GM12878 (cell line): ENCODE measurements at regions not wholly inside any gene's neighbourhood (a gene's known extent, or its start where the extent isn't known, plus 50 kb on each side); places are given as distances from the start of the nearest gene placed in this dataset.

Source experiments
- ATAC-seq: fragments of 200-7000 bp; cut with Tn5 transposase; 3 replicates; pipeline ENCODE4 v1.9.1; 2020; ENCODE audit warnings: mild to moderate bottlenecking, moderate library complexity
- BruUV-seq: library from RNA; stranded (reverse); fragments of 400-500 nt; replicated peaks from 2 replicates; lab custom pipeline; 2021; lab: Mats Ljungman, UMichigan
- CTCF ChIA-PET: fragments of 300-600 bp; sonication (Branson Sonifier 250); formaldehyde crosslinking; extraction: SDS; loops from one replicate; lab custom pipeline; 2021; ENCODE audit warnings: inconsistent platforms; lab: Yijun Ruan, JAX
- POLR2A ChIA-PET: fragments of 350-600 bp; formaldehyde crosslinking; extraction: SDS; loops from one replicate; lab custom pipeline; 2021; ENCODE audit warnings: inconsistent platforms; lab: Charles Lee
- RAD21 ChIA-PET: fragments of 300-600 bp; sonication (Branson Sonifier 250); formaldehyde crosslinking; loops from one replicate; lab custom pipeline; 2023; ENCODE audit warnings: antibody characterized with exemption; ENCODE audit not compliant: unreplicated experiment; lab: Charles Lee
- SMC1A ChIA-PET: fragments of 300-600 bp; sonication (Branson Sonifier 250); formaldehyde crosslinking; loops from one replicate; lab custom pipeline; 2023; ENCODE audit not compliant: unreplicated experiment, uncharacterized antibody; lab: Charles Lee
- DNase-seq: peaks from one replicate; pipeline ENCODE4 v3.0.0-alpha.2; 2011; ENCODE audit warnings: low read depth, low spot score
- FAIRE-seq: peaks from 3 replicates; lab custom pipeline; 2011; peaks lifted over from hg19 to GRCh38; lab: Jason Lieb, UNC
- H2AFZ ChIP-seq: 2 replicates; pipeline ENCODE4 v1.6.0; 2011; ENCODE audit warnings: low read depth, low read length, control low read depth; ENCODE audit not compliant: control insufficient read depth
- H3K27ac ChIP-seq: 2 replicates; pipeline ENCODE4 v1.5.1; 2011; ENCODE audit warnings: control low read depth; ENCODE audit not compliant: control insufficient read depth, insufficient read depth
- H3K27me3 ChIP-seq, 2 experiments: replicated peaks in 1 of 2; 2 replicates each; pipeline versions ENCODE4 v1.6.0 to v1.6.1; 2011; ENCODE audit warnings: low read length in 1 of 2; ENCODE audit not compliant: control insufficient read depth in 2 of 2, insufficient read depth in 2 of 2
- H3K36me3 ChIP-seq, 2 experiments: 2 replicates each; pipeline ENCODE4 v1.5.1; 2011; ENCODE audit warnings: low read length in 1 of 2; ENCODE audit not compliant: control insufficient read depth in 2 of 2, insufficient read depth in 2 of 2
- H3K4me1 ChIP-seq: 2 replicates; pipeline ENCODE4 v1.6.1; 2011; ENCODE audit warnings: mild to moderate bottlenecking, low read length, moderate library complexity, mixed read lengths; ENCODE audit not compliant: control insufficient read depth, insufficient read depth
- H3K4me2 ChIP-seq: 2 replicates; pipeline ENCODE4 v1.6.0; 2011; ENCODE audit warnings: control low read depth; ENCODE audit not compliant: control insufficient read depth, insufficient read depth
- H3K4me3 ChIP-seq: fragments of 200-600 bp; sonication (generic); 2 replicates; pipeline ENCODE4 v1.5.1; 2016
- H3K79me2 ChIP-seq: 2 replicates; pipeline ENCODE4 v1.6.0; 2011; ENCODE audit warnings: low read length; ENCODE audit not compliant: control insufficient read depth, insufficient read depth
- H3K9ac ChIP-seq: 2 replicates; pipeline ENCODE4 v1.8.0; 2011; ENCODE audit warnings: low read length, control low read depth, mixed read lengths; ENCODE audit not compliant: control insufficient read depth, insufficient read depth
- H3K9me3 ChIP-seq: replicated peaks from 3 replicates; pipeline ENCODE4 v1.5.1; 2011; ENCODE audit warnings: mild to moderate bottlenecking, low read length; ENCODE audit not compliant: control insufficient read depth, insufficient read depth
- H4K20me1 ChIP-seq: 2 replicates; pipeline ENCODE4 v1.6.0; 2011; ENCODE audit not compliant: control insufficient read depth, insufficient read depth
- BCL11A ChIP-seq: IDR thresholded peaks from 2 replicates; pipeline ENCODE4 v1.6.1; 2011; ENCODE audit warnings: low read depth, low read length
- NFIC ChIP-seq: IDR thresholded peaks from 2 replicates; pipeline ENCODE4 v1.6.1; 2012; ENCODE audit warnings: low read depth, mild to moderate bottlenecking, inconsistent platforms, low read length, moderate library complexity
- ZNF207 ChIP-seq: fragments of 450-650 bp; IDR thresholded peaks from 2 replicates; pipeline ENCODE4 v1.6.1; 2014; ENCODE audit warnings: antibody characterized with exemption, mild to moderate bottlenecking, borderline replicate concordance
- WGBS: methylation state at CpG from one replicate; pipeline ENCODE4 v1.1.6; 2016; ENCODE audit warnings: low lambda C conversion rate; ENCODE audit not compliant: insufficient replicate concordance, insufficient coverage; ENCODE audit errors: missing lambda C conversion rate; 5-methylcytosine and 5-hydroxymethylcytosine counted together
- in situ Hi-C: fragments of 300-500 bp; cut with MboI; formaldehyde crosslinking; loops from 9 replicates; pipeline ENCODE4 v1.14.3; 2018; ENCODE audit warnings: mixed read lengths
- intact Hi-C: fragments of 100-400 bp; cut with micrococcal nuclease; formaldehyde crosslinking; loops from one replicate; pipeline ENCODE4 v1.14.2; 2022; ENCODE audit not compliant: unreplicated experiment
- TF ChIP-seq, protein P1 (sequence below): IDR thresholded peaks from 2 replicates; pipeline ENCODE4 v1.6.1; 2011; ENCODE audit warnings: borderline replicate concordance, low read depth, mild to moderate bottlenecking, moderate library complexity, mixed read lengths, low read length; ENCODE audit not compliant: insufficient read depth; ENCODE audit errors: extremely low read length
- TF ChIP-seq, protein P2 (sequence below): IDR thresholded peaks from 2 replicates; pipeline ENCODE4 v1.6.1; 2011; ENCODE audit warnings: borderline replicate concordance, low read depth, mild to moderate bottlenecking, moderate library complexity, low read length; ENCODE audit not compliant: insufficient read depth, poor library complexity, severe bottlenecking
- TF ChIP-seq, protein P3 (sequence below): fragments of 450-650 bp; IDR thresholded peaks from 2 replicates; pipeline ENCODE4 v1.6.1; 2017; ENCODE audit warnings: mild to moderate bottlenecking, moderate library complexity
- TF ChIP-seq, protein P4 (sequence below): IDR thresholded peaks from 2 replicates; pipeline ENCODE4 v1.6.1; 2012; ENCODE audit warnings: low read depth, low read length, improper control_type of control experiment
- TF ChIP-seq, protein P5 (sequence below): fragments of 450-650 bp; IDR thresholded peaks from 2 replicates; pipeline ENCODE4 v1.6.1; 2016; ENCODE audit warnings: mild to moderate bottlenecking

DNA sequence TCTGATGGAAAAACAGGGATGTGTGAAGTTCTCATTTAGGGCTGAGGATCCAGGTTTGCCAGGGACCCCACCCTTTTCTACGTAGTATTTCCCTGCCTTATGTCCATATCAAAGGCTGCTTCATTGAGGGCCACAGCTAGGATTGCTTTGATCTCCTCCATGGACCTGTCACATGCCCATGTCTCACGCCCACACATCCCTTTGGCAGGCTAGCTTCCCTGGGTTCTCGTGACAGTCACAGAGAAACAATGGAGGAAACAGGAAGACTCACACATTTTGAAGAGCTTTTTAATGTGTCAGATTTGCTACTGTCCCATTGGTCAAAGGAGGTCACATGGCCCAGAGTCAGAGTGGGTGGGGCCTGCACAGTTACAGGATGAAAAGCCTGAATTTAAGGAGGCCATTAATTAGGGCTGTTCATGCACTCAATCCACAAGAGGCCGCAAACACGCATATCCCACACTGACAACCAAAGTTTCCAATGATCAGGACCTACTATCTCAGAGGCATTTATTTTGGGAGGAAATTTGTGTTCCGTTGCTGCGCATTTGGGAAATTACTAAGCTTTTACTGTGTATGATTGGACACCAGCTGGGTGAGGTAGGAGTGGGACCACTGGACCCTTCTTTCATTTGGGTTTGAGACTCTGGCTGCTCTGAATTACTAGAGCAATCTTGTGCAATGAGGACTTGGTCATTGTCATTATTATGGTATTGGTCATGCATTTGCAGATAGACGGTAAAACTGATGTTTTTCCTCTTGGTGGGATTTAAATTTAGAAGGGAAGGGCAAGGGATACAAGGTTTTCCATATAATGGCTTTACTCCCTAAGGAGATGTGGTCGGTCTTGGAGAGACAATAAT lies 266.2 kb downstream of the KTN1 start:
- Histone ChIP-seq H2AFZ (no peak overlapping the region), H3K27ac (no peak overlapping the region), H3K27me3 (no peaks in the 10 kb centered on the region), H3K36me3 (no peaks in the 10 kb centered on the region), H4K20me1 (no peaks in the 10 kb centered on the region), H3K4me2 (no peak overlapping the region), H3K4me3 (no peak overlapping the region), H3K79me2 (no peaks in the 10 kb centered on the region), H3K9ac (no peak overlapping the region), H3K4me1 (no peaks in the 10 kb centered on the region), H3K9me3 (no peaks in the 10 kb centered on the region)
- no TSS peak for BruUV-seq
- ATAC-seq = no peak
- intact Hi-C loops (no loop called here), in situ Hi-C loops (no loop called here)
- CTCF ChIA-PET = no interaction called here
- FAIRE-seq = no peak
- WGBS = 57% methylated on average over 9 of the region's 9 CpGs
- RAD21 ChIA-PET = interaction anchor here (0.5 kb wide), 1 partner anchor 190 kb away, joined by 3 read pairs; no protein-coding TSS in a partner anchor
- DNase-seq = no peak
- POLR2A ChIA-PET = no interaction called here
- SMC1A ChIA-PET = no interaction called here
- TF ChIP-seq, protein P1, sequence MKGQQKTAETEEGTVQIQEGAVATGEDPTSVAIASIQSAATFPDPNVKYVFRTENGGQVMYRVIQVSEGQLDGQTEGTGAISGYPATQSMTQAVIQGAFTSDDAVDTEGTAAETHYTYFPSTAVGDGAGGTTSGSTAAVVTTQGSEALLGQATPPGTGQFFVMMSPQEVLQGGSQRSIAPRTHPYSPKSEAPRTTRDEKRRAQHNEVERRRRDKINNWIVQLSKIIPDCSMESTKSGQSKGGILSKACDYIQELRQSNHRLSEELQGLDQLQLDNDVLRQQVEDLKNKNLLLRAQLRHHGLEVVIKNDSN = no peak
- TF ChIP-seq, protein P2, sequence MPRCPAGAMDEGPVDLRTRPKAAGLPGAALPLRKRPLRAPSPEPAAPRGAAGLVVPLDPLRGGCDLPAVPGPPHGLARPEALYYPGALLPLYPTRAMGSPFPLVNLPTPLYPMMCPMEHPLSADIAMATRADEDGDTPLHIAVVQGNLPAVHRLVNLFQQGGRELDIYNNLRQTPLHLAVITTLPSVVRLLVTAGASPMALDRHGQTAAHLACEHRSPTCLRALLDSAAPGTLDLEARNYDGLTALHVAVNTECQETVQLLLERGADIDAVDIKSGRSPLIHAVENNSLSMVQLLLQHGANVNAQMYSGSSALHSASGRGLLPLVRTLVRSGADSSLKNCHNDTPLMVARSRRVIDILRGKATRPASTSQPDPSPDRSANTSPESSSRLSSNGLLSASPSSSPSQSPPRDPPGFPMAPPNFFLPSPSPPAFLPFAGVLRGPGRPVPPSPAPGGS = no peak
- no peak for TF ChIP-seq ZNF207
- no peak for TF ChIP-seq BCL11A
- TF ChIP-seq NFIC = no peak
- TF ChIP-seq, protein P3, sequence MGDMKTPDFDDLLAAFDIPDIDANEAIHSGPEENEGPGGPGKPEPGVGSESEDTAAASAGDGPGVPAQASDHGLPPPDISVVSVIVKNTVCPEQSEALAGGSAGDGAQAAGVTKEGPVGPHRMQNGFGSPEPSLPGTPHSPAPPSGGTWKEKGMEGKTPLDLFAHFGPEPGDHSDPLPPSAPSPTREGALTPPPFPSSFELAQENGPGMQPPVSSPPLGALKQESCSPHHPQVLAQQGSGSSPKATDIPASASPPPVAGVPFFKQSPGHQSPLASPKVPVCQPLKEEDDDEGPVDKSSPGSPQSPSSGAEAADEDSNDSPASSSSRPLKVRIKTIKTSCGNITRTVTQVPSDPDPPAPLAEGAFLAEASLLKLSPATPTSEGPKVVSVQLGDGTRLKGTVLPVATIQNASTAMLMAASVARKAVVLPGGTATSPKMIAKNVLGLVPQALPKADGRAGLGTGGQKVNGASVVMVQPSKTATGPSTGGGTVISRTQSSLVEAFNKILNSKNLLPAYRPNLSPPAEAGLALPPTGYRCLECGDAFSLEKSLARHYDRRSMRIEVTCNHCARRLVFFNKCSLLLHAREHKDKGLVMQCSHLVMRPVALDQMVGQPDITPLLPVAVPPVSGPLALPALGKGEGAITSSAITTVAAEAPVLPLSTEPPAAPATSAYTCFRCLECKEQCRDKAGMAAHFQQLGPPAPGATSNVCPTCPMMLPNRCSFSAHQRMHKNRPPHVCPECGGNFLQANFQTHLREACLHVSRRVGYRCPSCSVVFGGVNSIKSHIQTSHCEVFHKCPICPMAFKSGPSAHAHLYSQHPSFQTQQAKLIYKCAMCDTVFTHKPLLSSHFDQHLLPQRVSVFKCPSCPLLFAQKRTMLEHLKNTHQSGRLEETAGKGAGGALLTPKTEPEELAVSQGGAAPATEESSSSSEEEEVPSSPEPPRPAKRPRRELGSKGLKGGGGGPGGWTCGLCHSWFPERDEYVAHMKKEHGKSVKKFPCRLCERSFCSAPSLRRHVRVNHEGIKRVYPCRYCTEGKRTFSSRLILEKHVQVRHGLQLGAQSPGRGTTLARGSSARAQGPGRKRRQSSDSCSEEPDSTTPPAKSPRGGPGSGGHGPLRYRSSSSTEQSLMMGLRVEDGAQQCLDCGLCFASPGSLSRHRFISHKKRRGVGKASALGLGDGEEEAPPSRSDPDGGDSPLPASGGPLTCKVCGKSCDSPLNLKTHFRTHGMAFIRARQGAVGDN = no peak
- TF ChIP-seq, protein P4, sequence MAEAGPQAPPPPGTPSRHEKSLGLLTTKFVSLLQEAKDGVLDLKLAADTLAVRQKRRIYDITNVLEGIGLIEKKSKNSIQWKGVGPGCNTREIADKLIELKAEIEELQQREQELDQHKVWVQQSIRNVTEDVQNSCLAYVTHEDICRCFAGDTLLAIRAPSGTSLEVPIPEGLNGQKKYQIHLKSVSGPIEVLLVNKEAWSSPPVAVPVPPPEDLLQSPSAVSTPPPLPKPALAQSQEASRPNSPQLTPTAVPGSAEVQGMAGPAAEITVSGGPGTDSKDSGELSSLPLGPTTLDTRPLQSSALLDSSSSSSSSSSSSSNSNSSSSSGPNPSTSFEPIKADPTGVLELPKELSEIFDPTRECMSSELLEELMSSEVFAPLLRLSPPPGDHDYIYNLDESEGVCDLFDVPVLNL = no peak
- TF ChIP-seq, protein P5, sequence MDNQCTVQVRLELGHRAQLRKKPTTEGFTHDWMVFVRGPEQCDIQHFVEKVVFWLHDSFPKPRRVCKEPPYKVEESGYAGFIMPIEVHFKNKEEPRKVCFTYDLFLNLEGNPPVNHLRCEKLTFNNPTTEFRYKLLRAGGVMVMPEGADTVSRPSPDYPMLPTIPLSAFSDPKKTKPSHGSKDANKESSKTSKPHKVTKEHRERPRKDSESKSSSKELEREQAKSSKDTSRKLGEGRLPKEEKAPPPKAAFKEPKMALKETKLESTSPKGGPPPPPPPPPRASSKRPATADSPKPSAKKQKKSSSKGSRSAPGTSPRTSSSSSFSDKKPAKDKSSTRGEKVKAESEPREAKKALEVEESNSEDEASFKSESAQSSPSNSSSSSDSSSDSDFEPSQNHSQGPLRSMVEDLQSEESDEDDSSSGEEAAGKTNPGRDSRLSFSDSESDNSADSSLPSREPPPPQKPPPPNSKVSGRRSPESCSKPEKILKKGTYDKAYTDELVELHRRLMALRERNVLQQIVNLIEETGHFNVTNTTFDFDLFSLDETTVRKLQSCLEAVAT = no peak
